ENCODE measurements at regions not wholly inside any gene's neighbourhood (a gene's known extent, or its start where the extent isn't known, plus 50 kb on each side); places are given as distances from the start of the nearest gene placed in this dataset.

DNA sequence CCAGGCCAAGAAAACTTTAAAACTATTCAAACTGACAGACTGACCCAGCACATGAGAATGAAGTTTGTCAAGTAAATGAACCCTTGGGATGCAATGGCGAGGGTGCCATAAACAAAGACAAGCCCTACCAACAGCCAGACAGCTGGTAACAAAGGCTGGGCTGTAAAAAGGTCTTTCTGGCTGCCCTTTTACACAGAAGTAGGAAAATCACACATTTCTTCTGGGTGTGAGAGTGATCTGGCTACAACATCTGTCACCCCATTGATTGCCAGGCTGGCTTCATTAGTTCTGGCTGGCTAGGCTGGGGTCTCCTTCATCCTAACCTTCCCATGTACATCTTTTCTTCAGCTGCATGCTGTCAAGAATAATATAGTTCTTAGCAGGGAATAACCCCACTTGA is 83.6 kb upstream of the FOXD3 start:
- TF ChIP-seq EP300 (IDR thresholded peaks at IDR 0.05; ENCODE audit: borderline replicate concordance in 1 of 2, control insufficient read depth in 1 of 2, low read depth in 2 of 2, low read length in 2 of 2) (no peak), GABPA (IDR thresholded peaks at IDR 0.05; ENCODE audit: low read depth) (no peak), TAF1 (IDR thresholded peaks at IDR 0.05; ENCODE audit: borderline replicate concordance, low read depth, low read length) (no peak), BACH1 (IDR thresholded peaks at IDR 0.05; ENCODE audit: borderline replicate concordance) (no peak), SMC3 (IDR thresholded peaks at IDR 0.05; ENCODE audit: borderline replicate concordance, low read length) (no peak), JUND (IDR thresholded peaks at IDR 0.05; ENCODE audit: low read depth, low read length) (no peak)
- TF ChIP-seq, protein P1, sequence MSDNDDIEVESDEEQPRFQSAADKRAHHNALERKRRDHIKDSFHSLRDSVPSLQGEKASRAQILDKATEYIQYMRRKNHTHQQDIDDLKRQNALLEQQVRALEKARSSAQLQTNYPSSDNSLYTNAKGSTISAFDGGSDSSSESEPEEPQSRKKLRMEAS (IDR thresholded peaks at IDR 0.05; ENCODE audit: low read depth, low read length), result no peak
- TF ChIP-seq, protein P2, sequence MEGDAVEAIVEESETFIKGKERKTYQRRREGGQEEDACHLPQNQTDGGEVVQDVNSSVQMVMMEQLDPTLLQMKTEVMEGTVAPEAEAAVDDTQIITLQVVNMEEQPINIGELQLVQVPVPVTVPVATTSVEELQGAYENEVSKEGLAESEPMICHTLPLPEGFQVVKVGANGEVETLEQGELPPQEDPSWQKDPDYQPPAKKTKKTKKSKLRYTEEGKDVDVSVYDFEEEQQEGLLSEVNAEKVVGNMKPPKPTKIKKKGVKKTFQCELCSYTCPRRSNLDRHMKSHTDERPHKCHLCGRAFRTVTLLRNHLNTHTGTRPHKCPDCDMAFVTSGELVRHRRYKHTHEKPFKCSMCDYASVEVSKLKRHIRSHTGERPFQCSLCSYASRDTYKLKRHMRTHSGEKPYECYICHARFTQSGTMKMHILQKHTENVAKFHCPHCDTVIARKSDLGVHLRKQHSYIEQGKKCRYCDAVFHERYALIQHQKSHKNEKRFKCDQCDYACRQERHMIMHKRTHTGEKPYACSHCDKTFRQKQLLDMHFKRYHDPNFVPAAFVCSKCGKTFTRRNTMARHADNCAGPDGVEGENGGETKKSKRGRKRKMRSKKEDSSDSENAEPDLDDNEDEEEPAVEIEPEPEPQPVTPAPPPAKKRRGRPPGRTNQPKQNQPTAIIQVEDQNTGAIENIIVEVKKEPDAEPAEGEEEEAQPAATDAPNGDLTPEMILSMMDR (IDR thresholded peaks at IDR 0.05 in 2 of 3, conservative IDR thresholded peaks at IDR 0.05 in 1 of 3; ENCODE audit: control insufficient read depth in 2 of 3, extremely low read depth in 1 of 3, insufficient read depth in 1 of 3, low read depth in 3 of 3, low read length in 3 of 3), result no peak
- TF ChIP-seq, protein P3, sequence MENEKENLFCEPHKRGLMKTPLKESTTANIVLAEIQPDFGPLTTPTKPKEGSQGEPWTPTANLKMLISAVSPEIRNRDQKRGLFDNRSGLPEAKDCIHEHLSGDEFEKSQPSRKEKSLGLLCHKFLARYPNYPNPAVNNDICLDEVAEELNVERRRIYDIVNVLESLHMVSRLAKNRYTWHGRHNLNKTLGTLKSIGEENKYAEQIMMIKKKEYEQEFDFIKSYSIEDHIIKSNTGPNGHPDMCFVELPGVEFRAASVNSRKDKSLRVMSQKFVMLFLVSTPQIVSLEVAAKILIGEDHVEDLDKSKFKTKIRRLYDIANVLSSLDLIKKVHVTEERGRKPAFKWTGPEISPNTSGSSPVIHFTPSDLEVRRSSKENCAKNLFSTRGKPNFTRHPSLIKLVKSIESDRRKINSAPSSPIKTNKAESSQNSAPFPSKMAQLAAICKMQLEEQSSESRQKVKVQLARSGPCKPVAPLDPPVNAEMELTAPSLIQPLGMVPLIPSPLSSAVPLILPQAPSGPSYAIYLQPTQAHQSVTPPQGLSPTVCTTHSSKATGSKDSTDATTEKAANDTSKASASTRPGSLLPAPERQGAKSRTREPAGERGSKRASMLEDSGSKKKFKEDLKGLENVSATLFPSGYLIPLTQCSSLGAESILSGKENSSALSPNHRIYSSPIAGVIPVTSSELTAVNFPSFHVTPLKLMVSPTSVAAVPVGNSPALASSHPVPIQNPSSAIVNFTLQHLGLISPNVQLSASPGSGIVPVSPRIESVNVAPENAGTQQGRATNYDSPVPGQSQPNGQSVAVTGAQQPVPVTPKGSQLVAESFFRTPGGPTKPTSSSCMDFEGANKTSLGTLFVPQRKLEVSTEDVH (IDR thresholded peaks at IDR 0.05; ENCODE audit: low read depth, partially characterized antibody), result no peak
